ENCODE measurements at regions not wholly inside any gene's neighbourhood (a gene's known extent, or its start where the extent isn't known, plus 50 kb on each side); places are given as distances from the start of the nearest gene placed in this dataset.
"Not testable (repeated sequence)": the region's sequence is repeated elsewhere in the genome, so short reads cannot be mapped to it uniquely, and the experiment has no call there.

DNA sequence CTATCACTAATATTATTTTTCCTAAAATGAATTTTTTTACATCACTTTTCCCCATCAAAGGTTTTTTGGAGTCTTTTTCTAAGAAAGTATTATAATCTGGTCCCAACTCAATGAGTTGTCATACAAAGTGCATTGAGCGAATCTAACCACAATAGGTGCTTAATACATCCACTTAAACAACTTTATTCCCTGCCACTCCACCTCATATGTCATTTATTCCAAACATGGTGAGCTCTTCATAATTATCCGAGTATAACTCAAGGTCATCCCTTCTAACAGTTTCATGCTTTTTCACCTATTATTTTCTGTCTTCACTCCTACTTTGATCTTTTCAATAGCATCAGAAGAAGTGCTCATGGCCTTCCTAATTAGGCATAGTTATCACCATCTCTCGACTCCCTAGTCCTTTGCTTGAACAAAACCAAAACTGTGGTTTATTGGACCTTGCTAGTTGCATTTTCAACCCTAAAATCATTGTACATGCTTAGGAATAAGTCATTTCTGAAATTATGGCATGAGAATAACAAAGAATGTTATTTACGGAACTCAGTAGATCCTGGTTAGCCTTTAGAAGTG lies 754.7 kb upstream of the CTNND2 start:
- Histone ChIP-seq H3K4me3 (no peak overlapping the region), H3K4me1 (no peaks in the 10 kb centered on the region), H3K27ac (no peak overlapping the region), H3K27me3 (no peaks in the 10 kb centered on the region), H3K36me3 (no peaks in the 10 kb centered on the region), H3K9me3 (peaks cover 0 to 13% (median 2%) of the 10 kb centered on the region in 4 donors)
- no peak for TF ChIP-seq EP300 (IDR thresholded peaks at IDR 0.05)
- TF ChIP-seq, protein P1, sequence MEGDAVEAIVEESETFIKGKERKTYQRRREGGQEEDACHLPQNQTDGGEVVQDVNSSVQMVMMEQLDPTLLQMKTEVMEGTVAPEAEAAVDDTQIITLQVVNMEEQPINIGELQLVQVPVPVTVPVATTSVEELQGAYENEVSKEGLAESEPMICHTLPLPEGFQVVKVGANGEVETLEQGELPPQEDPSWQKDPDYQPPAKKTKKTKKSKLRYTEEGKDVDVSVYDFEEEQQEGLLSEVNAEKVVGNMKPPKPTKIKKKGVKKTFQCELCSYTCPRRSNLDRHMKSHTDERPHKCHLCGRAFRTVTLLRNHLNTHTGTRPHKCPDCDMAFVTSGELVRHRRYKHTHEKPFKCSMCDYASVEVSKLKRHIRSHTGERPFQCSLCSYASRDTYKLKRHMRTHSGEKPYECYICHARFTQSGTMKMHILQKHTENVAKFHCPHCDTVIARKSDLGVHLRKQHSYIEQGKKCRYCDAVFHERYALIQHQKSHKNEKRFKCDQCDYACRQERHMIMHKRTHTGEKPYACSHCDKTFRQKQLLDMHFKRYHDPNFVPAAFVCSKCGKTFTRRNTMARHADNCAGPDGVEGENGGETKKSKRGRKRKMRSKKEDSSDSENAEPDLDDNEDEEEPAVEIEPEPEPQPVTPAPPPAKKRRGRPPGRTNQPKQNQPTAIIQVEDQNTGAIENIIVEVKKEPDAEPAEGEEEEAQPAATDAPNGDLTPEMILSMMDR (IDR thresholded peaks at IDR 0.05): no peak
- TF ChIP-seq POLR2AphosphoS5 (IDR thresholded peaks at IDR 0.05): no peak
- TF ChIP-seq POLR2A (IDR thresholded peaks at IDR 0.05): no peak
- 81 to 83% methylated on average over 4 of the region's 4 CpGs for WGBS, 2 donors
- DNase-seq (no peak), ATAC-seq (ENCODE audit: low FRiP score in 2 of 2) (no peak)

DNA sequence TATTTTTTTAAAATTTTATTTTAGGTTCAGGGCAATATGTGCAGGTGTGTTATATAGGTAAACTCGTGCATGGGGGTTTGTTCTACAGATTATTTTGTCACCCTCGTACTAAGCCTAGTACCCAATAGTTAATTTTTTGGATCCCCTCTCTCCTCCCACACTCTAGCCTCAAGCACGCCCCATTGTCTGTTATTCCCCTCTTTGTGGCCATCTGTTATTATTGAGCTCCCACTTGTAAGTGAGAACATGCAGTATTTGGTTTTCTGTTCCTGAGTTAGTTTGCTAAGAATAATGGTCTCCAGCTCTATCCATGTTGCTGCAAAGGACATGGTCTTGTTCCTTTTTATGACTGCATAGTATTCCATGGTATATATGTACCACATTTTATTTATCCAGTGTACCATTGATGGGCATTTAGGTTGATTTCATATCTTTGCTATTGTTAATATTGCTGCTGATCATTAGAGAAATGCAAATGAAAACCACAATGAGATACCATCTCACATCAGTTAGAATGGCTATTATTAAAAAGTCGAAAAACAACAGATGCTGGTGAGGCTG lies 753.7 kb upstream of the CTNND2 start:
- H3K4me1 ChIP-seq; H3K27ac ChIP-seq; DNase-seq; H3K4me3 ChIP-seq; H3K27me3 ChIP-seq; H3K36me3 ChIP-seq; ATAC-seq (ENCODE audit: low FRiP score in 2 of 2): not testable (repeated sequence)
- H3K9me3 ChIP-seq: peaks cover 0 to 13% (median 2%) of the 10 kb centered on the region in 4 donors
- 74 to 78% methylated on average over 4 of the region's 4 CpGs for WGBS, 2 donors

DNA sequence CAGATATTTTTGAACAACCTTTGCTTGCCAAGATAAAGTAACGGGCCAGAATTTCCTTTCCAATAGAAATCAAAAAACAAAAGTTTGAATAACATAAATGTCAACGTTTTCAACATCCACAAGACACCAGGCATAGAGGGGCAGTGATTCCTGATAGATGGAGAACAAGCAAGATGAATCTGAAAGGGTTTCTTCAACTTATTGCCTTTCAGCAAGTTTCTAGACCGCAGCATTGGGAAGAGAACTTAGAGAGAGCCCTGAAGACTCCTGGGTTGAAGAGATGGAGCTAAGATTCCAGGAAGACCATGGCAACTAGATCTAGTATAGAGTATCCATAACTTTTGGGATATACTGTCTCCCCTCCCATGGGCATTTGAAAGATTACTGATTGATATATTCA lies 751.4 kb upstream of the CTNND2 start:
- Histone ChIP-seq H3K27ac (no peak overlapping the region), H3K27me3 (no peaks in the 10 kb centered on the region), H3K4me3 (no peak overlapping the region), H3K4me1 (no peaks in the 10 kb centered on the region), H3K9me3 (peaks cover 0 to 4% (median 2%) of the 10 kb centered on the region in 4 donors), H3K36me3 (no peaks in the 10 kb centered on the region)
- WGBS, 2 donors: 69 to 71% methylated on average over 3 of the region's 3 CpGs
- no peak for DNase-seq
- ATAC-seq (ENCODE audit: low FRiP score in 2 of 2): no peak
- no peak for TF ChIP-seq POLR2A (IDR thresholded peaks at IDR 0.05)
- no peak for TF ChIP-seq EP300 (IDR thresholded peaks at IDR 0.05)

DNA sequence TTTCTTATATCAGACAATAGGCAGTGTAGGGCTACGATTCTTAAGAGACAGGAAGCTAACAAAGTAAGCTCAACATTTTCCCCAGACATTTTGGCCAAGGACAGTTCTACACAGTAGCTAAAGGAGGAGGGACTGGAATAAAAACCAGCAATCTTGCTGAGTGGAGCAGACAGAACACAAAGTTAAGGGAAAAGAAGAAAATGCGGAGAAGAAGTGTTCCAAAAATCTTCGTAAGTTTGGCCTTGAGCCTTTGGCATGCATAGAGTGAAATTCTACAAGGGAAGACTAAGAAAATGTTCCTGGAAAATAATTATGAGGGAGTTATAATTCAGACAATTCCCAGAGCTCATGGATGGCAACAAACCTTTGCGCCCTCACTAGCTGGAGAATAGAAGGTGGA lies 748.0 kb upstream of the CTNND2 start:
- DNase-seq (no peak), ATAC-seq (ENCODE audit: low FRiP score in 2 of 2) (no peak)
- Histone ChIP-seq H3K36me3 (no peaks in the 10 kb centered on the region), H3K4me3 (no peak overlapping the region), H3K27me3 (no peaks in the 10 kb centered on the region), H3K4me1 (no peaks in the 10 kb centered on the region), H3K27ac (no peak overlapping the region), H3K9me3 (no peaks in the 10 kb centered on the region)
- TF ChIP-seq, protein P1 (IDR thresholded peaks at IDR 0.05): no peak
- no peak for TF ChIP-seq POLR2A (IDR thresholded peaks at IDR 0.05)
- no peak for TF ChIP-seq EP300 (IDR thresholded peaks at IDR 0.05)
- no peak for TF ChIP-seq POLR2AphosphoS5 (IDR thresholded peaks at IDR 0.05)
- 86 to 89% methylated on average over 4 of the region's 4 CpGs for WGBS, 2 donors

DNA sequence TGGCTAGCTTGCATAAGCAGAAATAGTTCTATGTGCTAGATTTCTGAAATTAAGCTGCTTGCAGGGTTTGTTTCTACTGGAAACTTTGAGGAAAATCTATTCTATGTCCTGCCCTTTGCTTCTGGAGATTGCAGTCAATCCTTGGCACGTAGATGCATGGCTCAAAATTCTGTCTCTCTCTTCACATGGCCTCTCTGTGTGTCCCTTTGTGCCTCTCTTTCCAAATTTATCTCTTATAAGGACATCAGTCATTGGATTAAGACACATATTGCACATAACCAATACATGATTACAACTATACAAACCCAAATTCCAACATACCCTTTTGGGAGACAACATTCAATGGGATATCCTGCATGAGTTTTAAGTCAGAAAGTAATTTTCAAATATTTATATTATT lies 744.3 kb upstream of the CTNND2 start:
- TF ChIP-seq POLR2A (IDR thresholded peaks at IDR 0.05) (no peak), EP300 (IDR thresholded peaks at IDR 0.05) (no peak), POLR2AphosphoS5 (IDR thresholded peaks at IDR 0.05) (no peak)
- TF ChIP-seq, protein P1 (IDR thresholded peaks at IDR 0.05): no peak

DNA sequence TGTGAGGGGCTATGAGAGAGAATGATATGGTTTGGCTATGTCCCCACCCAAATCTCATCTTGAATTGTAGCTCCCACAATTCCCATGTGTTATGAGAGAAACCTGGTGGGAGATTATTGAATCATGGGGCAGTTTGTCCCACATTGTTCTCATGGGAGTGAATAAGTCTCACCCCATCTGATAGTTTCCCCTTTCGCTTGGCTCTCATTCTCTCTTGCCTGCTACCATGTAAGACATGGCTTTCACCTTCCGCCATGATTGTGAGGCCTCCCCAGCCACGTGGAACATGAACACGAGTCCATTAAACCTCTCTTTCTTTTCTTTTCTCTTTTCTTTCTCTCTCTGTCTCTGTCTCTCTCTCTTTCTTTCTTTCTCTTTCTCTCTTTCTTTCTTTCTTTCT lies 743.4 kb upstream of the CTNND2 start:
- H3K4me3 ChIP-seq: no peak overlapping the region
- WGBS, 2 donors: 67 to 84% methylated on average over 4 of the region's 4 CpGs
- no peak for TF ChIP-seq EP300 (IDR thresholded peaks at IDR 0.05)
- TF ChIP-seq, protein P1 (IDR thresholded peaks at IDR 0.05): no peak
- H3K4me1 ChIP-seq: no peaks in the 10 kb centered on the region
- no peaks in the 10 kb centered on the region for H3K27me3 ChIP-seq
- ATAC-seq (ENCODE audit: low FRiP score in 2 of 2) (no peak), DNase-seq (no peak)
- no peaks in the 10 kb centered on the region for H3K36me3 ChIP-seq
- no peak overlapping the region for H3K27ac ChIP-seq
- H3K9me3 ChIP-seq: no peaks in the 10 kb centered on the region

More for the DNA sequence above, 744.3 kb upstream of the CTNND2 start:
- 52 to 70% methylated on average over 1 of the region's 1 CpG for WGBS, 2 donors
- H3K36me3 ChIP-seq: no peaks in the 10 kb centered on the region
- no peaks in the 10 kb centered on the region for H3K4me1 ChIP-seq
- H3K27ac ChIP-seq: no peak overlapping the region
- DNase-seq (no peak), ATAC-seq (ENCODE audit: low FRiP score in 2 of 2) (no peak)
- H3K27me3 ChIP-seq: no peaks in the 10 kb centered on the region
- H3K4me3 ChIP-seq: no peak overlapping the region
- H3K9me3 ChIP-seq: no peaks in the 10 kb centered on the region

Measured in upper lobe of left lung (tissue), 6 donors.